HepG2 (cell line): ENCODE measurements at regions not wholly inside any gene's neighbourhood (a gene's known extent, or its start where the extent isn't known, plus 50 kb on each side); places are given as distances from the start of the nearest gene placed in this dataset.

Experiments used
- ATAC-seq: fragments of 200-7000 bp; cut with Tn5 transposase; 3 replicates; pipeline ENCODE4 v1.9.1; 2020; ENCODE audit warnings: mild to moderate bottlenecking, moderate library complexity
- BruUV-seq: library from RNA; stranded (reverse); fragments of 400-500 nt; replicated peaks from 2 replicates; lab custom pipeline; 2021; lab: Mats Ljungman, UMichigan
- CTCF ChIA-PET: fragments of 300-600 bp; formaldehyde crosslinking; extraction: SDS; loops from one replicate; lab custom pipeline; 2021; ENCODE audit warnings: low total read pairs, inconsistent platforms, low intra/inter-chr PET ratio; lab: Yijun Ruan, JAX
- POLR2A ChIA-PET: fragments of 350-600 bp; sonication (Branson Sonifier 250); formaldehyde crosslinking; loops from one replicate; lab custom pipeline; 2020; ENCODE audit warnings: antibody characterized with exemption, inconsistent platforms; lab: Yijun Ruan, JAX
- DNase-seq: peaks from one replicate; pipeline ENCODE4 v3.0.0-alpha.2; 2015; ENCODE audit warnings: low spot score
- FAIRE-seq: peaks from 3 replicates; lab custom pipeline; 2011; peaks lifted over from hg19 to GRCh38; lab: Jason Lieb, UNC
- H2AFZ ChIP-seq: one replicate; pipeline ENCODE4 v1.6.1; 2011; ENCODE audit warnings: low read length, inconsistent platforms
- H3K27ac ChIP-seq: fragments of 300-600 bp; 3 replicates; pipeline ENCODE4 v1.8.0; 2011; ENCODE audit warnings: mixed run types, mild to moderate bottlenecking, mixed read lengths, low read length, inconsistent platforms; ENCODE audit not compliant: insufficient read depth; ENCODE audit errors: extremely low read length
- H3K27me3 ChIP-seq, 2 experiments: fragments of 200-600 bp in 1 of 2; 2 replicates in 1 of 2; 3 replicates in 1 of 2; pipeline versions ENCODE4 v1.6.0 to v1.8.0; 2011; ENCODE audit warnings: low read length in 2 of 2, mild to moderate bottlenecking in 2 of 2, moderate library complexity in 2 of 2, inconsistent platforms in 1 of 2; ENCODE audit not compliant: insufficient read depth in 2 of 2, control insufficient read depth in 1 of 2
- H3K36me3 ChIP-seq, 2 experiments: fragments of 200-600 bp in 1 of 2; replicated peaks in 1 of 2; 2 replicates in 1 of 2; 3 replicates in 1 of 2; pipeline versions ENCODE4 v1.5.1 to v1.8.0; 2011; ENCODE audit warnings: low read length in 2 of 2, inconsistent platforms in 1 of 2; ENCODE audit not compliant: insufficient read depth in 2 of 2, control insufficient read depth in 1 of 2
- H3K4me1 ChIP-seq: 2 replicates; pipeline ENCODE4 v1.5.1; 2012; ENCODE audit warnings: low read length, inconsistent platforms; ENCODE audit not compliant: insufficient read depth
- H3K4me2 ChIP-seq: 2 replicates; pipeline ENCODE4 v1.6.0; 2011; ENCODE audit warnings: low read depth, low read length, inconsistent platforms
- H3K4me3 ChIP-seq, 3 experiments: fragments of 200-600 bp in 1 of 3; sonication (generic), shearing (Covaris generic) in 1 of 3; replicated peaks in 1 of 3; 2 replicates each; pipeline ENCODE4 v1.5.1; 2011 to 2016; ENCODE audit warnings: low read length in 3 of 3, inconsistent platforms in 2 of 3, low read depth in 2 of 3, mild to moderate bottlenecking in 2 of 3, control low read depth in 1 of 3, mixed read lengths in 1 of 3; ENCODE audit not compliant: insufficient read depth in 1 of 3
- H3K79me2 ChIP-seq: one replicate; pipeline ENCODE4 v1.6.1; 2011; ENCODE audit warnings: low read length, inconsistent platforms; ENCODE audit not compliant: insufficient read depth
- H3K9ac ChIP-seq: 2 replicates; pipeline ENCODE4 v1.6.0; 2011; ENCODE audit warnings: mild to moderate bottlenecking, low read depth, low read length, inconsistent platforms; ENCODE audit not compliant: insufficient read depth
- H3K9me3 ChIP-seq: 2 replicates; pipeline ENCODE4 v1.5.1; 2012; ENCODE audit warnings: mild to moderate bottlenecking, low read length
- H4K20me1 ChIP-seq: 2 replicates; pipeline ENCODE4 v1.6.0; 2011; ENCODE audit warnings: inconsistent platforms, mild to moderate bottlenecking, low read length, moderate library complexity; ENCODE audit not compliant: insufficient read depth
- FOSL1 ChIP-seq: sonication (generic); formaldehyde crosslinking; IDR thresholded peaks from 2 replicates; pipeline ENCODE4 v1.9.0; 2021; ENCODE audit warnings: missing genetic modification reagents, borderline replicate concordance
- NFE2L2 ChIP-seq: fragments of 150-350 bp; IDR thresholded peaks from 2 replicates; pipeline ENCODE4 v1.6.1; 2014; ENCODE audit warnings: low read length
- ZBTB7B ChIP-seq: sonication (generic); formaldehyde crosslinking; IDR thresholded peaks from 2 replicates; pipeline ENCODE4 v1.4.0; 2020; ENCODE audit warnings: missing genetic modification reagents
- ZMYM3 ChIP-seq: sonication (generic); formaldehyde crosslinking; IDR thresholded peaks from 2 replicates; pipeline ENCODE4 v1.5.1; 2020; ENCODE audit warnings: mild to moderate bottlenecking, missing genetic modification reagents
- ZNF124 ChIP-seq: sonication (generic); formaldehyde crosslinking; IDR thresholded peaks from 2 replicates; pipeline ENCODE4 v1.4.0; 2020; ENCODE audit warnings: missing genetic modification reagents
- ZNF451 ChIP-seq: sonication (generic); formaldehyde crosslinking; IDR thresholded peaks from 2 replicates; pipeline ENCODE4 v1.5.0; 2020; ENCODE audit warnings: mild to moderate bottlenecking, missing genetic modification reagents
- ZNF619 ChIP-seq: sonication (generic); formaldehyde crosslinking; IDR thresholded peaks from 2 replicates; pipeline ENCODE4 v1.4.0; 2020; ENCODE audit warnings: mild to moderate bottlenecking, missing genetic modification reagents
- WGBS: methylation state at CpG from one replicate; pipeline ENCODE4 v1.1.6; 2017; ENCODE audit warnings: low lambda C conversion rate; 5-methylcytosine and 5-hydroxymethylcytosine counted together
- in situ Hi-C: cut with HindIII; loops from 2 replicates; pipeline ENCODE4 v1.10.0; 2017; ENCODE audit warnings: low pct_unique_long_range_greater_than_20kb; ENCODE audit not compliant: extremely low pct_ligation_motif_present
- intact Hi-C: fragments of 100-400 bp; cut with micrococcal nuclease; formaldehyde crosslinking; loops from one replicate; pipeline ENCODE4 v1.10.0; 2022; ENCODE audit not compliant: unreplicated experiment
- TF ChIP-seq, protein P1 (sequence below): sonication (generic); formaldehyde crosslinking; IDR thresholded peaks from 2 replicates; pipeline ENCODE4 v1.5.0; 2020; ENCODE audit warnings: mild to moderate bottlenecking, missing genetic modification reagents

DNA sequence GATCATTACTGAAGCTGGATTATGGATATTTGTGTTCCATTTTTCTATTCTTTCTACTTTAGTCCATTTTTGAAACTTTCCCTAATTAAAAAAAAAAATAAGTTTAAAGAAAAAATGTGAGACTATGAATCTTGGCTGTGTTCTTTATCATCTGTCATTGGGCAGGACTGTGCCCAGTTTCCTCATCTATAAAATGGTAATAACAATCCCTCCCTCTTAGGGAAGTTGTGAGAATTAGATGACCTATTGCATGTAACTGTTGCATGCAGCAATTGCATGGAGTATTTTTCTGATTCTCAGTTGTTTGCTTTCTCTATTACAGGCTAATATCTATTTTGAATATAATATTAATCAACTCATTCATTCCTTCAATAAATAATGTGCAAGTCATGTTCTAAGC is 108.2 kb upstream of the LOC128125822 start:
- no peaks in the 10 kb centered on the region for H3K27me3 ChIP-seq
- H2AFZ ChIP-seq, result no peak overlapping the region
- no peak overlapping the region for H3K27ac ChIP-seq
- no peaks in the 10 kb centered on the region for H3K36me3 ChIP-seq
- peak; percentile 50; the same call in 1 of the 2 replicates for TF ChIP-seq NFE2L2
- no peak for TF ChIP-seq FOSL1 (CRISPR knock-in tag)
- ATAC-seq (no peak), FAIRE-seq (no peak), DNase-seq (no peak)
- intact Hi-C loops (no loop called here), in situ Hi-C loops (no loop called here)
- ChIA-PET POLR2A (no interaction called here), CTCF (no interaction called here)
- no peak overlapping the region for H3K9ac ChIP-seq
- H3K4me3 ChIP-seq, result no peak overlapping the region
- no TSS peak for BruUV-seq
- peaks cover 60% of the 10 kb centered on the region for H3K4me1 ChIP-seq
- H3K4me2 ChIP-seq, result no peak overlapping the region
- no peaks in the 10 kb centered on the region for H4K20me1 ChIP-seq
- H3K79me2 ChIP-seq, result no peaks in the 10 kb centered on the region
- no peaks in the 10 kb centered on the region for H3K9me3 ChIP-seq

DNA sequence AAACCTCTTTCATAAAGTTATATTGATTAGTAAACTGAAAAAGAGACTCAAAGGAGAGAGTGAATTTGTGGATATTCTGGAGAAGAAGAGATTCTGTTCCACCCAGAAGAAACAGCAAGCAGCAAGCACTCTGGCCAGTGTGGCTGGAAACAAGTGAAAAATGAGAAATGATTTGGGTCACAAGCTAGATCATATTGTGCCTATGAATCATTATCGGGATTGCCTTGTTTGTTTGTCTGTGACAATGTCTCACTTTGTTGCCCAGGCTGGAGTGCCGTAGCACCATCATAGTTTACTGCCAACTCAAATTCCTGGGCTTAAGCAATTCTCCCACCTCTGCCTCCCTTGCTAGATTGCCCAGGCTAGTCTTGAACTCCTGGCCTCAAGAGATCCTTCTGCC is 106.5 kb upstream of the LOC128125822 start:
- Histone ChIP-seq H3K4me3 (no peak overlapping the region), H3K9me3 (no peaks in the 10 kb centered on the region), H3K27me3 (no peaks in the 10 kb centered on the region), H3K4me2 (no peak overlapping the region), H4K20me1 (no peaks in the 10 kb centered on the region), H3K27ac (no peak overlapping the region), H3K4me1 (peaks cover 43% of the 10 kb centered on the region), H3K36me3 (no peaks in the 10 kb centered on the region), H3K9ac (no peak overlapping the region), H2AFZ (no peak overlapping the region), H3K79me2 (no peaks in the 10 kb centered on the region)
- intact Hi-C loops, result no loop called here
- in situ Hi-C loops, result no loop called here
- ChIA-PET POLR2A (interaction anchor here (1.3 kb wide), 1 partner anchor 56 kb away, joined by 3 read pairs; no protein-coding TSS in a partner anchor), CTCF (no interaction called here)
- FAIRE-seq (no peak), ATAC-seq (no peak), DNase-seq (no peak)
- 100% methylated on average over 2 of the region's 2 CpGs for whole genome bisulfite sequencing
- TF ChIP-seq ZMYM3 (CRISPR knock-in tag), result 0 out of 2 replicates have a peak, but pooled peaks have one; percentile 12
- no peak for TF ChIP-seq ZNF124 (CRISPR knock-in tag)
- no peak for TF ChIP-seq ZBTB7B (CRISPR knock-in tag)
- no peak for TF ChIP-seq ZNF451 (CRISPR knock-in tag)
- TF ChIP-seq ZNF619 (CRISPR knock-in tag), result no peak
- TF ChIP-seq, protein P1, sequence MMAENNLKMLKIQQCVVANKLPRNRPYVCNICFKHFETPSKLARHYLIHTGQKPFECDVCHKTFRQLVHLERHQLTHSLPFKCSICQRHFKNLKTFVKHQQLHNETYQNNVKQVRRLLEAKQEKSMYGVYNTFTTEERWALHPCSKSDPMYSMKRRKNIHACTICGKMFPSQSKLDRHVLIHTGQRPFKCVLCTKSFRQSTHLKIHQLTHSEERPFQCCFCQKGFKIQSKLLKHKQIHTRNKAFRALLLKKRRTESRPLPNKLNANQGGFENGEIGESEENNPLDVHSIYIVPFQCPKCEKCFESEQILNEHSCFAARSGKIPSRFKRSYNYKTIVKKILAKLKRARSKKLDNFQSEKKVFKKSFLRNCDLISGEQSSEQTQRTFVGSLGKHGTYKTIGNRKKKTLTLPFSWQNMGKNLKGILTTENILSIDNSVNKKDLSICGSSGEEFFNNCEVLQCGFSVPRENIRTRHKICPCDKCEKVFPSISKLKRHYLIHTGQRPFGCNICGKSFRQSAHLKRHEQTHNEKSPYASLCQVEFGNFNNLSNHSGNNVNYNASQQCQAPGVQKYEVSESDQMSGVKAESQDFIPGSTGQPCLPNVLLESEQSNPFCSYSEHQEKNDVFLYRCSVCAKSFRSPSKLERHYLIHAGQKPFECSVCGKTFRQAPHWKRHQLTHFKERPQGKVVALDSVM (CRISPR knock-in tag), result 0 out of 2 replicates have a peak, but pooled peaks have one; percentile 11
- no TSS peak for BruUV-seq
